Transverse colon (tissue), 4 donors: ENCODE measurements at regions not wholly inside any gene's neighbourhood (a gene's known extent, or its start where the extent isn't known, plus 50 kb on each side); places are given as distances from the start of the nearest gene placed in this dataset.

Experiments used
- DNase-seq: peaks from one replicate; pipeline ENCODE4 v3.0.0-alpha.2; 2019
- H3K27ac ChIP-seq, 4 donors: fragments of 200-600 bp; sonication (generic); 2 replicates each; pipeline ENCODE4 v1.5.1; 2016 to 2018; ENCODE audit warnings: inconsistent platforms in 4 of 4
- H3K27me3 ChIP-seq: fragments of 200-600 bp; sonication (generic); 2 replicates; pipeline ENCODE4 v1.5.1; 2017; ENCODE audit warnings: inconsistent platforms
- H3K36me3 ChIP-seq, 4 donors: fragments of 200-600 bp; sonication (generic); 2 replicates each; pipeline ENCODE4 v1.5.1; 2017 to 2019; ENCODE audit warnings: inconsistent platforms in 4 of 4
- H3K4me1 ChIP-seq, 4 donors: fragments of 200-600 bp; sonication (generic); 2 replicates each; pipeline ENCODE4 v1.5.1; 2017 to 2020; ENCODE audit warnings: inconsistent platforms in 4 of 4
- H3K4me3 ChIP-seq, 4 donors: fragments of 200-600 bp; sonication (generic); 1 replicate in 1 of 4; 2 replicates in 3 of 4; pipeline versions ENCODE4 v1.5.1 to v1.6.1; 2017 to 2019; ENCODE audit warnings: inconsistent platforms in 4 of 4
- H3K9me3 ChIP-seq, 2 donors: fragments of 200-600 bp; sonication (generic); 2 replicates each; pipeline ENCODE4 v1.5.1; 2017 to 2019; ENCODE audit warnings: inconsistent platforms in 2 of 2
- CTCF ChIP-seq, 5 experiments: fragments of 200-600 bp in 3 of 5; fragments of 450-650 bp in 2 of 5; sonication (generic) in 3 of 5; IDR thresholded peaks; 1 replicate in 2 of 5; 2 replicates in 3 of 5; pipeline ENCODE4 v1.5.1; 2016 to 2017; ENCODE audit warnings: antibody characterized with exemption in 5 of 5, inconsistent platforms in 3 of 5, mild to moderate bottlenecking in 2 of 5, moderate library complexity in 1 of 5
- EP300 ChIP-seq: sonication (generic); formaldehyde crosslinking; IDR thresholded peaks from one replicate; pipeline ENCODE4 v1.6.1; 2017; ENCODE audit warnings: antibody characterized with exemption, low read depth
- POLR2A ChIP-seq: fragments of 450-650 bp; IDR thresholded peaks from one replicate; pipeline ENCODE4 v1.6.1; 2016; ENCODE audit warnings: antibody characterized with exemption, mild to moderate bottlenecking, moderate library complexity
- POLR2AphosphoS5 ChIP-seq, 3 donors: sonication (generic); formaldehyde crosslinking; IDR thresholded peaks; one replicate each; pipeline ENCODE4 v1.6.1; 2016; ENCODE audit warnings: antibody characterized with exemption in 3 of 3
- WGBS, 2 donors: methylation state at CpG; one replicate each; pipeline ENCODE4 v1.1.5; 2018; ENCODE audit warnings: low coverage in 1 of 2; 5-methylcytosine and 5-hydroxymethylcytosine counted together
- in situ Hi-C, 4 donors: fragments of 200-750 bp; cut with MboI; loops; one replicate each; pipeline versions ENCODE4 v1.15.0 to v1.15.1; 2017; ENCODE audit warnings: low sequenced_read_pairs in 3 of 4, low pct_ligation_motif_present in 1 of 4, low pct_unique_long_range_greater_than_20kb in 1 of 4
- intact Hi-C: fragments of 100-400 bp; cut with DNase I; formaldehyde crosslinking; loops from one replicate; pipeline ENCODE4 v1.15.1; 2023; ENCODE audit warnings: low total_unique reads

- Histone ChIP-seq H3K4me3 (peak overlapping the region in 3 of 4 donors; percentile 10 to 34 (median 13)), H3K27me3 (peaks cover 96% of the 10 kb centered on the region), H3K9me3 (no peaks in the 10 kb centered on the region), H3K4me1 (peaks cover 3 to 31% (median 15%) of the 10 kb centered on the region in 4 donors), H3K27ac (peak overlapping the region; percentile 53 to 62 (median 58)), H3K36me3 (no peaks in the 10 kb centered on the region)
- 12 to 14% methylated on average over 15 of the region's 15 CpGs for WGBS, 2 donors
- TF ChIP-seq POLR2AphosphoS5 (IDR thresholded peaks at IDR 0.05) (no peak), EP300 (no peak), CTCF (IDR thresholded peaks at IDR 0.05) (no peak), POLR2A (peak; percentile 23)
- no peak for DNase-seq
- in situ Hi-C loops (loop anchor here (25.0 kb wide), 3 partner anchors 1001 to 1326 kb away; partner anchors contain the start of genes SKAP2 (in 3 of the 4), HOXA11 (in 2 of the 4), HOXA10 (in 1 of the 4) and HOXA3 (in 1 of the 4)), intact Hi-C loops (no loop called here)
Observed at GRCh38 chr7:25861601-25862260, 290.3 kb upstream of the NFE2L3 start.

- intact Hi-C loops = no loop called here
- Histone ChIP-seq H3K9me3 (no peaks in the 10 kb centered on the region), H3K4me3 (peak overlapping the region in 1 of 4 donors; percentile 34), H3K27me3 (peaks cover 100% of the 10 kb centered on the region), H3K4me1 (peaks cover 3 to 27% (median 13%) of the 10 kb centered on the region in 4 donors), H3K27ac (peak overlapping the region; percentile 53 to 62 (median 58)), H3K36me3 (no peaks in the 10 kb centered on the region)
- no peak for TF ChIP-seq CTCF (IDR thresholded peaks at IDR 0.05)
- TF ChIP-seq EP300 = no peak
- peak in 1 of 3 donors; percentile 50 for TF ChIP-seq POLR2AphosphoS5 (IDR thresholded peaks at IDR 0.05)
- no peak for TF ChIP-seq POLR2A
- in situ Hi-C loops = loop anchor here (25.0 kb wide), 3 partner anchors 1000 to 1325 kb away; partner anchors contain the start of genes SKAP2 (in 3 of the 4), HOXA11 (in 2 of the 4), HOXA10 (in 1 of the 4) and HOXA3 (in 1 of the 4)
- DNase-seq = peak; percentile 99
- WGBS, 2 donors = 1 to 2% methylated on average over 9 to 41 of the region's 45 CpGs
Observed at GRCh38 chr7:25862261-25863004, 289.6 kb upstream of the NFE2L3 start.

GRCh38 chr7:25863005-25863728, 288.8 kb upstream of the NFE2L3 start:
- 11 to 21% methylated on average over 13 of the region's 13 CpGs for WGBS, 2 donors
- Histone ChIP-seq H3K27ac (peak overlapping the region in 1 of 4 donors; percentile 9), H3K9me3 (no peaks in the 10 kb centered on the region), H3K4me1 (peaks cover 3 to 20% (median 7%) of the 10 kb centered on the region in 4 donors), H3K36me3 (no peaks in the 10 kb centered on the region), H3K27me3 (peaks cover 100% of the 10 kb centered on the region), H3K4me3 (peak overlapping the region in 1 of 4 donors; percentile 34)
- intact Hi-C loops (no loop called here), in situ Hi-C loops (loop anchor here (25.0 kb wide), 3 partner anchors 999 to 1324 kb away; partner anchors contain the start of genes SKAP2 (in 3 of the 4), HOXA11 (in 2 of the 4), HOXA10 (in 1 of the 4) and HOXA3 (in 1 of the 4))
- TF ChIP-seq POLR2AphosphoS5 (IDR thresholded peaks at IDR 0.05) (peak in 2 of 3 donors; percentile 13 to 44), EP300 (no peak)
- no peak for DNase-seq

GRCh38 chr7:25863729-25864110, 288.3 kb upstream of the NFE2L3 start:
- Histone ChIP-seq H3K9me3 (no peaks in the 10 kb centered on the region), H3K4me3 (no peak overlapping the region), H3K36me3 (no peaks in the 10 kb centered on the region), H3K4me1 (peaks cover 3 to 14% (median 4%) of the 10 kb centered on the region in 4 donors), H3K27ac (no peak overlapping the region), H3K27me3 (peaks cover 100% of the 10 kb centered on the region)
- DNase-seq = no peak
- intact Hi-C loops (no loop called here), in situ Hi-C loops (loop anchor here (25.0 kb wide), 3 partner anchors 999 to 1324 kb away; partner anchors contain the start of genes SKAP2 (in 3 of the 4), HOXA11 (in 2 of the 4), HOXA10 (in 1 of the 4) and HOXA3 (in 1 of the 4))
- no peak for TF ChIP-seq EP300
- no peak for TF ChIP-seq CTCF (IDR thresholded peaks at IDR 0.05)
- no peak for TF ChIP-seq POLR2A
- TF ChIP-seq POLR2AphosphoS5 (IDR thresholded peaks at IDR 0.05) = no peak
- 14 to 30% methylated on average over 3 of the region's 3 CpGs for WGBS, 2 donors
